Chondrocyte (in vitro differentiated cells): ENCODE measurements at regions not wholly inside any gene's neighbourhood (a gene's known extent, or its start where the extent isn't known, plus 50 kb on each side); places are given as distances from the start of the nearest gene placed in this dataset.

ENCODE experiments used
- DNase-seq: peaks from one replicate; pipeline ENCODE4 v3.0.0; 2021; ENCODE audit warnings: mixed read lengths, low spot score
- H3K27ac Mint-ChIP-seq: one replicate; pipeline ENCODE4 v1.8.0; 2021; ENCODE audit warnings: mild to moderate bottlenecking, moderate library complexity, mixed read lengths; ENCODE audit not compliant: unreplicated experiment
- H3K27me3 Mint-ChIP-seq: 2 replicates; pipeline ENCODE4 v1.8.0; 2021; ENCODE audit warnings: low read depth, mixed read lengths
- H3K36me3 Mint-ChIP-seq: 2 replicates; pipeline ENCODE4 v1.8.0; 2021; ENCODE audit warnings: low read depth, mixed read lengths
- H3K4me1 Mint-ChIP-seq: 2 replicates; pipeline ENCODE4 v1.8.0; 2021; ENCODE audit warnings: low read depth, mild to moderate bottlenecking, mixed read lengths
- H3K4me3 Mint-ChIP-seq: one replicate; pipeline ENCODE4 v1.8.0; 2021; ENCODE audit warnings: mild to moderate bottlenecking, moderate library complexity, mixed read lengths; ENCODE audit not compliant: unreplicated experiment
- H3K9me3 Mint-ChIP-seq: 2 replicates; pipeline ENCODE4 v1.8.0; 2021; ENCODE audit warnings: low read depth, mixed read lengths
- TF ChIP-seq, protein P1 (sequence below): fragments of 200-600 bp; sonication (generic); IDR thresholded peaks from 2 replicates; pipeline ENCODE4 v1.5.0; 2021; ENCODE audit warnings: antibody characterized with exemption, mild to moderate bottlenecking, moderate library complexity

GRCh38 chr9:74218385-74219063, 278.6 kb upstream of the RORB start:
- Mint-ChIP-seq H3K4me3 (no peak overlapping the region), H3K27ac (no peak overlapping the region), H3K36me3 (no peaks in the 10 kb centered on the region), H3K9me3 (peaks cover 21% of the 10 kb centered on the region), H3K4me1 (no peaks in the 10 kb centered on the region), H3K27me3 (no peaks in the 10 kb centered on the region)
- TF ChIP-seq, protein P1, sequence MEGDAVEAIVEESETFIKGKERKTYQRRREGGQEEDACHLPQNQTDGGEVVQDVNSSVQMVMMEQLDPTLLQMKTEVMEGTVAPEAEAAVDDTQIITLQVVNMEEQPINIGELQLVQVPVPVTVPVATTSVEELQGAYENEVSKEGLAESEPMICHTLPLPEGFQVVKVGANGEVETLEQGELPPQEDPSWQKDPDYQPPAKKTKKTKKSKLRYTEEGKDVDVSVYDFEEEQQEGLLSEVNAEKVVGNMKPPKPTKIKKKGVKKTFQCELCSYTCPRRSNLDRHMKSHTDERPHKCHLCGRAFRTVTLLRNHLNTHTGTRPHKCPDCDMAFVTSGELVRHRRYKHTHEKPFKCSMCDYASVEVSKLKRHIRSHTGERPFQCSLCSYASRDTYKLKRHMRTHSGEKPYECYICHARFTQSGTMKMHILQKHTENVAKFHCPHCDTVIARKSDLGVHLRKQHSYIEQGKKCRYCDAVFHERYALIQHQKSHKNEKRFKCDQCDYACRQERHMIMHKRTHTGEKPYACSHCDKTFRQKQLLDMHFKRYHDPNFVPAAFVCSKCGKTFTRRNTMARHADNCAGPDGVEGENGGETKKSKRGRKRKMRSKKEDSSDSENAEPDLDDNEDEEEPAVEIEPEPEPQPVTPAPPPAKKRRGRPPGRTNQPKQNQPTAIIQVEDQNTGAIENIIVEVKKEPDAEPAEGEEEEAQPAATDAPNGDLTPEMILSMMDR: no peak
- no peak for DNase-seq

DNA sequence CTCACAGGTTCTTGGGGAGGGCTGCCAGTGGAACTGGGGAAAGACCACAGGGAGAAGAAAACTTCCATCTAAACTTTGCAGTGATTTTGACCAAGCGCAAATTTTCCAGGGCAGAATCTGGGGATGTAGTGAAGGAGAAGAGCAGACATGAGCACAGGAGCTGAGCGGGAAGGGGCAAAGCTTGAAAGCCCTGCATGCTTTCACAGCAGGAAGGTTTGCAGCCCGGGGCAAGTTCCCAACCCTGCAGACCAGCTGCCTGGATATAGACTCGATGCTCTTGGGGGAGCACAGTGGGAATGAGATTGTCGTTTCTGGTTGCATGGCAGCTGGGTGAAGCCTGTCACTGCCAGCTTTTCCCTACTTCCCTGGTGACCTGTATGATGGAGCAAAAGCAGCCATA, 276.8 kb upstream of the RORB start:
- TF ChIP-seq, protein P1: no peak
- peaks cover 21% of the 10 kb centered on the region for H3K9me3 Mint-ChIP-seq
- H3K4me1 Mint-ChIP-seq: no peaks in the 10 kb centered on the region
- H3K27ac Mint-ChIP-seq: no peak overlapping the region
- H3K27me3 Mint-ChIP-seq: no peaks in the 10 kb centered on the region
- no peak overlapping the region for H3K4me3 Mint-ChIP-seq
- no peak for DNase-seq
- H3K36me3 Mint-ChIP-seq: no peaks in the 10 kb centered on the region

GRCh38 chr9:74236857-74237256, 260.3 kb upstream of the RORB start:
- DNase-seq: no peak
- Mint-ChIP-seq H3K9me3 (peaks cover 16% of the 10 kb centered on the region), H3K36me3 (no peaks in the 10 kb centered on the region), H3K27ac (no peak overlapping the region), H3K4me3 (no peak overlapping the region), H3K4me1 (no peaks in the 10 kb centered on the region), H3K27me3 (no peaks in the 10 kb centered on the region)
- TF ChIP-seq, protein P1: no peak

DNA sequence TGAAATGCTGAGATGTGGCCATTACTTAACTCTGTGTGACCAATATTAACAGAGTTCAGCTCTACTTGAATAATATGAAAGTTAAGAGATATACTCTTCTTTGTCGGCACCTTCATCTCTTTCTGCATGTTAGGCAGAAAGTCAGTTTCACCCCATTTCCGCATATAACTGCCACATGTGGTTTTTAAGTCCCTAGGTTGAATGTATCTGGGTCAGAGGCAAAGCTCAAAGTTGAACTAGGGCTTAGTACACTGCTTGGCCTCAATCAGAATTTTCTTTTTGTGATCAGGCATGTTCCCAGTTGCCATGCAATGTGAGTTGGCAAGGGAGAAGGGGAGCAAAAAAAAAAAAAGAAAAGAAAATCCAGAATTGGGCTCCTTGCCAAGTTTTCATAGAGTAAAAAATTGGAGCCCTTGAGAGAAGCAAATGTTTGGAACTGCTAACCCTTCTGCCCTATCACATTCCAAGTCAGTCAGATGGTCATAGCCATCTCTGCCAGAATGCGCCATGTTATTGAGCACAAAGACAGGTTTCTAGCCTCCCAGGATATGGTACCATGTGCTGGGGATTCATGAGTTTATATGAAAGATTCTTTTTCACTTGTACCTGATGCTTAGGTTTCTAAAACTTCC, 251.2 kb upstream of the RORB start:
- peaks cover 32% of the 10 kb centered on the region for H3K9me3 Mint-ChIP-seq
- H3K36me3 Mint-ChIP-seq: no peaks in the 10 kb centered on the region
- no peak overlapping the region for H3K27ac Mint-ChIP-seq
- H3K4me1 Mint-ChIP-seq: no peaks in the 10 kb centered on the region
- TF ChIP-seq, protein P1: no peak
- no peaks in the 10 kb centered on the region for H3K27me3 Mint-ChIP-seq
- DNase-seq: no peak
- H3K4me3 Mint-ChIP-seq: no peak overlapping the region

DNA sequence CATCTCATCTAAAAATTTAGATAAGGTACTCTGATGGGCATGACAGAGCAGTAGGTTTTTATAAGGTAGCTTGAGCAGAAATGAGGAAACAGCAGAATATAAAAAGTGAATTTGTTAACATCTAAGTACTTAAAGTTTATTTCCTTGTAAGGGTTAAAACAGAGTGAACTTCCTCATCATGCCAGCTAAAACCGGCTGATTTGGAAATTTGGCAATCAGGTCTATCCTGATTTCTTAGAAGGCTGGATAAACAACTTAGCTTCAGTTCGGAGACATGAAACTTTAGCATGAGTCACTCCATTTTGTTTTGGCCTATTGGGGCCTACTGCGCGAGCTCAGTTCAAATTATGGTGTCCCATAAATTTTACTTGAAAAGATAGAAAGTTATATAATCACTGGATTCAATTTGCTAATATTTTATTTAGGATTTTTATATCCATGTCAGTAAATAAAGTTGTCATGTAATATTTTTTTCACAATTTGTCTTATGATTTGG, 241.6 kb upstream of the RORB start:
- DNase-seq: no peak
- H3K36me3 Mint-ChIP-seq: no peaks in the 10 kb centered on the region
- no peaks in the 10 kb centered on the region for H3K4me1 Mint-ChIP-seq
- no peaks in the 10 kb centered on the region for H3K9me3 Mint-ChIP-seq
- TF ChIP-seq, protein P1: no peak
- no peaks in the 10 kb centered on the region for H3K27me3 Mint-ChIP-seq
- no peak overlapping the region for H3K4me3 Mint-ChIP-seq
- no peak overlapping the region for H3K27ac Mint-ChIP-seq
